H9 (cell line): ENCODE measurements at regions not wholly inside any gene's neighbourhood (a gene's known extent, or its start where the extent isn't known, plus 50 kb on each side); places are given as distances from the start of the nearest gene placed in this dataset.

Experiments used
- DNase-seq: peaks from one replicate; pipeline ENCODE4 v3.0.0-alpha.2; 2017
- H2AFZ ChIP-seq: one replicate; pipeline ENCODE4 v1.6.1; 2013; ENCODE audit warnings: mild to moderate bottlenecking, low read length, control low read depth, moderate library complexity
- H2AK5ac ChIP-seq: 2 replicates; pipeline ENCODE4 v1.6.1; 2013; ENCODE audit warnings: low read length, control low read depth, mixed read lengths; ENCODE audit not compliant: insufficient read length
- H2BK120ac ChIP-seq: one replicate; pipeline ENCODE4 v1.6.1; 2013; ENCODE audit warnings: low read depth, mild to moderate bottlenecking, low read length, control low read depth, inconsistent platforms; ENCODE audit not compliant: poor library complexity, severe bottlenecking
- H2BK12ac ChIP-seq: 2 replicates; pipeline ENCODE4 v1.6.1; 2013; ENCODE audit warnings: low read length, control low read depth, mixed read lengths, low read depth; ENCODE audit not compliant: insufficient read length
- H2BK15ac ChIP-seq: 2 replicates; pipeline ENCODE4 v1.6.1; 2013; ENCODE audit warnings: low read depth, low read length, control low read depth
- H2BK20ac ChIP-seq: one replicate; pipeline ENCODE4 v1.6.1; 2013; ENCODE audit warnings: low read depth, mild to moderate bottlenecking, low read length, control low read depth, inconsistent platforms; ENCODE audit not compliant: poor library complexity, severe bottlenecking
- H2BK5ac ChIP-seq: 2 replicates; pipeline ENCODE4 v1.6.1; 2013; ENCODE audit warnings: low read length, control low read depth, mixed read lengths; ENCODE audit not compliant: insufficient read length
- H3K14ac ChIP-seq: 2 replicates; pipeline ENCODE4 v1.6.1; 2013; ENCODE audit warnings: low read length, control low read depth; ENCODE audit not compliant: insufficient read depth
- H3K18ac ChIP-seq: 2 replicates; pipeline ENCODE4 v1.6.1; 2013; ENCODE audit warnings: low read depth, mild to moderate bottlenecking, mixed read lengths, low read length, control low read depth; ENCODE audit not compliant: insufficient read length
- H3K23ac ChIP-seq: 2 replicates; pipeline ENCODE4 v1.6.1; 2013; ENCODE audit warnings: low read length, control low read depth, mixed read lengths, low read depth; ENCODE audit not compliant: insufficient read length
- H3K23me2 ChIP-seq: 2 replicates; pipeline ENCODE4 v1.6.1; 2013; ENCODE audit warnings: low read depth, mild to moderate bottlenecking, mixed read lengths, low read length, control low read depth; ENCODE audit not compliant: insufficient read length, poor library complexity, severe bottlenecking
- H3K27ac ChIP-seq: 2 replicates; pipeline ENCODE4 v1.5.1; 2013; ENCODE audit warnings: low read length, control low read depth, mixed read lengths, low read depth; ENCODE audit not compliant: insufficient read length
- H3K27me3 ChIP-seq: 2 replicates; pipeline ENCODE4 v1.6.1; 2013; ENCODE audit warnings: low read length, control low read depth, inconsistent platforms; ENCODE audit not compliant: insufficient read depth
- H3K4ac ChIP-seq: 2 replicates; pipeline ENCODE4 v1.6.1; 2013; ENCODE audit warnings: low read depth, mild to moderate bottlenecking, control low read depth, inconsistent platforms, low read length, moderate library complexity
- H3K4me1 ChIP-seq: 2 replicates; pipeline ENCODE4 v1.6.1; 2013; ENCODE audit warnings: low read length, control low read depth, inconsistent platforms; ENCODE audit not compliant: insufficient read depth
- H3K4me2 ChIP-seq: 2 replicates; pipeline ENCODE4 v1.6.1; 2013; ENCODE audit warnings: low read length, control low read depth, mixed read lengths; ENCODE audit not compliant: insufficient read length, insufficient read depth
- H3K56ac ChIP-seq: 2 replicates; pipeline ENCODE4 v1.6.1; 2013; ENCODE audit warnings: low read depth, mild to moderate bottlenecking, mixed read lengths, low read length, control low read depth; ENCODE audit not compliant: insufficient read length
- H3K79me1 ChIP-seq: 2 replicates; pipeline ENCODE4 v1.6.1; 2013; ENCODE audit warnings: low read depth, mild to moderate bottlenecking, moderate library complexity, low read length, control low read depth, inconsistent platforms; ENCODE audit not compliant: insufficient read depth, poor library complexity, severe bottlenecking
- H3K79me2 ChIP-seq: 2 replicates; pipeline ENCODE4 v1.6.1; 2013; ENCODE audit warnings: low read length, control low read depth, inconsistent platforms; ENCODE audit not compliant: insufficient read depth
- H3K9ac ChIP-seq: 2 replicates; pipeline ENCODE4 v1.6.1; 2013; ENCODE audit warnings: low read length, control low read depth, mixed read lengths; ENCODE audit not compliant: insufficient read length; ENCODE audit errors: extremely low read depth
- H3K9me3 ChIP-seq: one replicate; pipeline ENCODE4 v1.6.1; 2013; ENCODE audit warnings: low read depth, low read length, inconsistent platforms; ENCODE audit not compliant: control insufficient read depth
- H3T11ph ChIP-seq: one replicate; pipeline ENCODE4 v1.6.1; 2013; ENCODE audit warnings: mild to moderate bottlenecking, low read length, control low read depth, inconsistent platforms
- H4K20me1 ChIP-seq: one replicate; pipeline ENCODE4 v1.6.1; 2013; ENCODE audit not compliant: control insufficient read depth, insufficient read length, insufficient read depth
- H4K5ac ChIP-seq: 2 replicates; pipeline ENCODE4 v1.6.1; 2013; ENCODE audit warnings: low read depth, mild to moderate bottlenecking, mixed read lengths, low read length, control low read depth; ENCODE audit not compliant: insufficient read length
- H4K8ac ChIP-seq: replicated peaks from 2 replicates; pipeline ENCODE4 v1.6.1; 2013; ENCODE audit warnings: low read length, control low read depth, mixed read lengths, low read depth; ENCODE audit not compliant: insufficient read length
- H4K91ac ChIP-seq: 2 replicates; pipeline ENCODE4 v1.6.1; 2013; ENCODE audit warnings: low read depth, mild to moderate bottlenecking, moderate library complexity, mixed read lengths, low read length, control low read depth; ENCODE audit not compliant: insufficient read length
- H3K27ac Mint-ChIP-seq, 3 experiments: 2 replicates in 2 of 3; 3 replicates in 1 of 3; pipeline ENCODE4 v1.8.0; 2020 to 2021; ENCODE audit warnings: mixed read lengths in 3 of 3, mild to moderate bottlenecking in 1 of 3, moderate library complexity in 1 of 3
- H3K27me3 Mint-ChIP-seq: 2 replicates; pipeline ENCODE4 v1.8.0; 2021; ENCODE audit warnings: low read depth, mild to moderate bottlenecking, moderate library complexity, mixed read lengths
- H3K36me3 Mint-ChIP-seq, 3 experiments: 2 replicates in 2 of 3; 3 replicates in 1 of 3; pipeline ENCODE4 v1.8.0; 2020 to 2021; ENCODE audit warnings: low read depth in 3 of 3, mixed read lengths in 3 of 3; ENCODE audit not compliant: insufficient read depth in 1 of 3
- H3K4me1 Mint-ChIP-seq, 2 experiments: 2 replicates each; pipeline ENCODE4 v1.8.0; 2020; ENCODE audit warnings: mixed read lengths in 2 of 2
- H3K4me3 Mint-ChIP-seq, 2 experiments: 2 replicates in 1 of 2; 3 replicates in 1 of 2; pipeline ENCODE4 v1.8.0; 2020 to 2021; ENCODE audit warnings: mild to moderate bottlenecking in 2 of 2, mixed read lengths in 2 of 2, moderate library complexity in 1 of 2
- H3K9me3 Mint-ChIP-seq, 2 experiments: 2 replicates in 1 of 2; 3 replicates in 1 of 2; pipeline ENCODE4 v1.8.0; 2020; ENCODE audit warnings: mild to moderate bottlenecking in 2 of 2, mixed read lengths in 2 of 2, moderate library complexity in 1 of 2
- CTCF ChIP-seq: fragments of 200-600 bp; sonication (generic); conservative IDR thresholded peaks from 3 replicates; pipeline ENCODE4 v1.8.0; 2021; ENCODE audit warnings: antibody characterized with exemption, mild to moderate bottlenecking
- WGBS: extraction: QIAGEN DNeasy Blood & Tissue Kit; methylation state at CpG from one replicate; pipeline ENCODE4 v1.1.7; 2013; ENCODE audit warnings: missing lambda C conversion rate, low lambda C conversion rate, mixed read lengths; ENCODE audit not compliant: insufficient read length; ENCODE audit errors: extremely low coverage; 5-methylcytosine and 5-hydroxymethylcytosine counted together

GRCh38 chr10:117462424-117462792, 80.1 kb upstream of the EMX2 start:
- no CpG with 5 or more reads among the region's 6 CpGs for WGBS

More at GRCh38 chr10:117462424-117462792, 80.1 kb upstream of the EMX2 start:
- Histone ChIP-seq H3K56ac (no peak overlapping the region), H2AK5ac (no peak overlapping the region), H3K14ac (no peak overlapping the region; the same call in 1 of the 2 replicates), H2BK5ac (no peak overlapping the region), H2BK12ac (no peak overlapping the region), H3K27ac (no peak overlapping the region), H3K79me2 (no peaks in the 10 kb centered on the region), H3K18ac (no peak overlapping the region), H3K9me3 (no peaks in the 10 kb centered on the region), H2BK15ac (no peak overlapping the region), H2BK120ac (no peak overlapping the region), H3T11ph (no peak overlapping the region), H3K27me3 (no peaks in the 10 kb centered on the region), H4K8ac (no peak overlapping the region), H3K4me2 (no peak overlapping the region), H2AFZ (no peak overlapping the region), H3K4ac (no peak overlapping the region), H3K23me2 (no peaks in the 10 kb centered on the region), H4K5ac (no peak overlapping the region), H3K79me1 (no peaks in the 10 kb centered on the region), H3K9ac (no peak overlapping the region), H3K23ac (no peak overlapping the region), H3K4me1 (no peaks in the 10 kb centered on the region), H2BK20ac (no peak overlapping the region), H4K91ac (no peak overlapping the region), H4K20me1 (no peaks in the 10 kb centered on the region)
- Mint-ChIP-seq H3K9me3 (peaks cover 4 to 7% of the 10 kb centered on the region in 2 experiments; a peak in 4 of 5 replicates), H3K36me3 (peaks cover 0 to 3% (median 0%) of the 10 kb centered on the region in 3 experiments; a peak in 1 of 7 replicates), H3K27ac (peak overlapping the region; percentile 52 to 72 (median 53); a peak in 4 of 7 replicates), H3K4me1 (peaks cover 30 to 34% of the 10 kb centered on the region in 2 experiments), H3K4me3 (no peak overlapping the region; a peak in 1 of 5 replicates), H3K27me3 (peaks cover 2% of the 10 kb centered on the region)
- TF ChIP-seq CTCF = peak; percentile 55
- DNase-seq = peak; percentile 63
